GM10266 (cell line): ENCODE measurements at regions not wholly inside any gene's neighbourhood (a gene's known extent, or its start where the extent isn't known, plus 50 kb on each side); places are given as distances from the start of the nearest gene placed in this dataset.

Experiments used
- DNase-seq: peaks from one replicate; pipeline ENCODE4 v3.0.0; 2012; ENCODE audit errors: extremely low spot score
- CTCF ChIP-seq: IDR thresholded peaks from 2 replicates; pipeline ENCODE4 v1.5.1; 2012; ENCODE audit warnings: mild to moderate bottlenecking, low read depth; ENCODE audit not compliant: control insufficient read depth, insufficient read depth; ENCODE audit errors: missing control alignments

GRCh38 chr10:78934994-78935602 is 133.7 kb upstream of the ZMIZ1 start:
- no peak for DNase-seq
- no peak for TF ChIP-seq CTCF

DNA sequence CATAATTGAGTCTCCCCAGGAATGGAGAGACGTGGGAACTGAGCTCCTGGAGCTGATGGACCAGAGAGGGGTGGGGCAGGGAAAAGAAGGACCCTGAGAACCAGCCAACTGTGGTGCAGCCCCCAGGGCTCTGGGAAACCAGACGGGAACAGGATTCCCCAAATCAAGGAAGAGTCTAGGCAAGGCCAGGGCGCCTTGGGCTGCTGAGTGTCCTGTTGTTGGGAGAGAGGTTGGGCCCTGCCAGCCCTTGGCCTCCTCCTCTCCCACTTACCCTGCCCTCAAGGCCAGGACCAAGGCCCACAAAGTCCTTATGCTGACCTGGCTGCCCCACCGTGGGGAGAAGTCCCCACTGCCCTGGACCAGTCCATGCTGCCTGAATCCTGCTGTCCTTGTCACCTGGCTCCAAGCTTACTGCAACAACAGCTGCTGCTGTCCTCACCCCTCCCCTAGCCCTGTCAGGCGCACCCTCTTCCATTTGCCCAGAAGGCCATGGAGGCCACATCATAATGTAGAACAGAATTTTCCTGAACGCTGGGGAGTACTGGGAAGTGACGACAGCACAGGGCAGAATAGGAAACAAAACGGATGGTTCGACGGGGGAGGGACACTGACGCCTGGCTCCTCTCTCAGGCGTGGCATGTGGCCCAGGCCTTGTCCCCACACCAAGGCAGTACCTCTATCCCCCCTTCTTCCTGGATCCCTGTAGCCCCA is 132.9 kb upstream of the ZMIZ1 start:
- no peak for DNase-seq
- no peak for TF ChIP-seq CTCF

GRCh38 chr10:78936412-78937342 is 132.1 kb upstream of the ZMIZ1 start:
- no peak for DNase-seq
- no peak for TF ChIP-seq CTCF

DNA sequence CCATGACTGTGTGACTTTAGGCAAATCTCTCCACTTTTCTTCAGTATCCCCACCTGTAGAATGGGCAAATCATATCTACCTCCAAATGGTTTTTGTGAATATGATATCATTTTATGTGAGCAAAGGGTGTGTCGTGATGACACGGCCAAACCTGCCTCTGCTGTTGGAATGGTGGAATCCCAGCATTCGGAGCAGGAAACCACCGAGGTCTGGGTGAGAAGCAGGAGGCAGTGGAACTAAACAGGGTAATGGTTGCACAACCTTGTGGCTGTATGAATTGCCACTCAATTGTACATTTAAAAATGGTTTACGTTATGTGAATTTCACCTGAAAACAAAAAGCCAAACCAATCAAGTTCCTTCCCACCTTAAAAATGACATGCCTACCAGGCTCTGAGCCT is 131.4 kb upstream of the ZMIZ1 start:
- no peak for DNase-seq
- TF ChIP-seq CTCF, result no peak

DNA sequence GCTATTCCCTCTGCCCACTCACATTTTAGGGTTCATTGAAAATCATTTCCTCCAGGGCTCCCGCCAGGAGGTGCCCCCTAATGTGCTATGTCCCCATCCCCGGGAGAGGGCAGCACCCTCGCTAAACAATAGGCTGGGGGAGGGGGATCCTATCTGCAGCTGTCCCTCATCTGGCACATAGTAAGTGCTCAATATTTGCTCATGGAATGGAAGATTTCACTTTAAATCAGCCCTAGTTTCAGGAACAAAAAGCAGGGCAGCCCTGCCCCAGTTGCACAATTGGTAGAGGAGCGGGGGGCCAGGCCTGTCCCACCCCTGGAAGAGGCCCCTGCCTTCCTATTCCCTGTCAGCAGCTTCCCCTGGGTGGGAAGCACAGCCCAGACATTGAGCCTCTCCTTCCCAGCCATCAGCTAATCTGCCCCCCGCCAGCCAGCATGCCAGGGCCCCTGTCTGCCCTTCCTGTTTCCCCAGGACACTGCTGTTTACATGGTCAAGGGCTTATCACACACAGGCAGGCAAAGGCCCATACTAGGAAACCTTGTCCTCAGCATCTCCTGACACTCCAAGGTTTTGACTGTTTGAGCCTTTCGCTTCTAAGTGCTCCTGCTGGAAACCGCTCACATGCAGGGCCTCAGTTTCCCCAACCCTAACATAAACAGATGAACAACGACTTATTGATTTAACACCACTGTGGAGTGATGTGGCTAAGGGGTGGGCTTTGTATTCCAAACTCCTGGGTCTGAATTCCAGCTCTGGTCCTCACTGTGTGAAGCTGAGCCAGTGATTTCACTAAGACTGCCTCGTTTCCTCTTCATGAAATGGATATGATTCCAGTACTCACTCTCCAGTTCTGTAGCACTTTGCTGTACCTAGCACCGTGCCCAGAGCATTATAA is 130.7 kb upstream of the ZMIZ1 start:
- DNase-seq, result no peak
- no peak for TF ChIP-seq CTCF

- no peak for DNase-seq
- no peak for TF ChIP-seq CTCF
Measured at GRCh38 chr10:78938695-78939672, 129.8 kb upstream of the ZMIZ1 start.
